ENCODE measurements at regions not wholly inside any gene's neighbourhood (a gene's known extent, or its start where the extent isn't known, plus 50 kb on each side); places are given as distances from the start of the nearest gene placed in this dataset.
A peak's percentile ranks its signal among the peaks of the same experiment; 100 is the strongest.
"Not testable (repeated sequence)": the region's sequence is repeated elsewhere in the genome, so short reads cannot be mapped to it uniquely, and the experiment has no call there.

DNA sequence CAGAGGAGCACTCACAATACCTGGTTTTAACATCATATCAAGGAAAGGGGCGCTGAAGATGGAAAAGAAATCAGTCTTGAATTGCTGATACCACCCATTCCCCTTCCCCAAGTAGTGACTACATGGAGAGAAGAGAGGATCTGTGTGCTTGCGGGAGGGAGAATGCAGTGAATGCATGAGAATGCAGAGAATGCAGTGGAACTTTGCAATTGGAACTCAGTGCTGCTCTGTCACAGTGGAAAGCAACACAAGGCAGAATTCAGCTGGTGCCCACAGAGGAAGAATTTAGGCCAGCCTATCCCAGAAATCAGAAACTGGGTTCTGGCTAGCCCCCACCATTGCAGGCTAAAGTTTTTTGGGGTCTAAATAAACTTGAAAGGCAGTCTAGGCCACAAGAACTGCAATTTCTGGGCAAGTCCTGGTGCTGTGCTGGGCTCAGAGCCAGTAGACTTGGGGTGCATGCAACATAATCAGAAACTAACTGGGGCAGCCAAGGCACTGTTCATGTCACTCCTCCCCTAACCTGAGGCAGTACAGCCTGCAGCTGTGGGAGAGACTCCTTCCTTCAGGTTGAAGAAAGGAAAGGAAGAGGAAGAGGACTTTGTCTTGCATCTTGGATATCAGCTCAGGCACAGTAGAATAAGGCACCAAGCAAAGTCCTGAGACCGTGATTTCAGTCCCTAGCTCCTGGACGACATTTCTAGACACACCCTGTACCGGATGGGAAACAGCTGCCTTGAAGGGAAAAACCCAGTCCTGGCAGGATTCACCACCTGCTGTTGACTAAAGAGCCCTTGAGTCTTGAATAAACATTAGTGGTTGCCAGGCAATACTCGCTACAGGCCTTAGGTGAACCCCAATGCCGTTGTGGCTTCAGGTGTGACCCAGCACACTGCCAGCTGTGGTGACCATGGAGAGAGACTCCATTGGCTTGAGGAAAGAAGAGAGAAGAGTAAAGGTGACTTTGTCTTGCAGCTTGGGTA lies 329.3 kb downstream of the TBL1XR1 start:
- DNase-seq, result peak; percentile 94

DNA sequence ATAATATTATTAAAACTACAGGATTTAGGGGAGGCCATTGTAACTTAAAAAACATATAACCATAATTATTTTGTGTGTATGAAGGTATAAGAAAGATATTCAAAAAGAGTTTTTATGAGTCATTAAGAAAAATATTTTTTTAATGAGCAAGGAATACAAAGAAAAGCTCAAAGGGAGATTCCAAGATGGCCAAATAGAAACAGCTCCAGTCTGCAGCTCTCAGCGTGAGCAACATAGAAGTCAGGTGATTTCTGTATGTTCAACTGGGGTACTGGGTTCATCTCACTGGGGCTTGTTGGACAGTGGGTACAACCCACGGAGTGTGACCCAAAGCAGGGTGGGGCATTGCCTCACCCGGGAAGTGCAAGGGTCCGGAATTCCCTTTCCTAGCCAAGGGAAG lies 336.1 kb downstream of the TBL1XR1 start:
- no peak for DNase-seq

DNA sequence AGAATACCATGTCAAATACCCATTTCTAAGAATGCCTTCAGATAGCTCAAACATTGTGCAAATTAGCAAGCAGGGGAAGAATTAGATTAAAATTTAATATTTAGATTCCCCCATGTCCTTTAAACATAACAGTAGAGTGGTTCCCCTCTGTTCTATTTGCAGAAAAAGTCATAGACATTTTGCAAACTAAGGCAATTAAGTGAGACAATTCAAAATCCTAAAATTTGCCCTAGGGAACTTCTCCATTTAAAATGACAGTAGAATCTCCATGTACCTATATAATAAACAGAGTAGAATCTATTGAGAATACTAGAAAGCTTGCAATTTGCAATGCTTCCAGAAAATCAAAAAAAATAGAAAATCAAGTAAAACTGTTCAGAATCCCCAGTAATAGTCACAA lies 340.6 kb downstream of the TBL1XR1 start:
- no peak for DNase-seq

- no peak for DNase-seq
Observed at GRCh38 chr3:176855901-176856486, 341.3 kb downstream of the TBL1XR1 start.

GRCh38 chr3:176855213-176855612 lies 342.1 kb downstream of the TBL1XR1 start:
- no peak for DNase-seq

GRCh38 chr3:176850498-176850897 lies 346.8 kb downstream of the TBL1XR1 start:
- DNase-seq, result no peak

DNA sequence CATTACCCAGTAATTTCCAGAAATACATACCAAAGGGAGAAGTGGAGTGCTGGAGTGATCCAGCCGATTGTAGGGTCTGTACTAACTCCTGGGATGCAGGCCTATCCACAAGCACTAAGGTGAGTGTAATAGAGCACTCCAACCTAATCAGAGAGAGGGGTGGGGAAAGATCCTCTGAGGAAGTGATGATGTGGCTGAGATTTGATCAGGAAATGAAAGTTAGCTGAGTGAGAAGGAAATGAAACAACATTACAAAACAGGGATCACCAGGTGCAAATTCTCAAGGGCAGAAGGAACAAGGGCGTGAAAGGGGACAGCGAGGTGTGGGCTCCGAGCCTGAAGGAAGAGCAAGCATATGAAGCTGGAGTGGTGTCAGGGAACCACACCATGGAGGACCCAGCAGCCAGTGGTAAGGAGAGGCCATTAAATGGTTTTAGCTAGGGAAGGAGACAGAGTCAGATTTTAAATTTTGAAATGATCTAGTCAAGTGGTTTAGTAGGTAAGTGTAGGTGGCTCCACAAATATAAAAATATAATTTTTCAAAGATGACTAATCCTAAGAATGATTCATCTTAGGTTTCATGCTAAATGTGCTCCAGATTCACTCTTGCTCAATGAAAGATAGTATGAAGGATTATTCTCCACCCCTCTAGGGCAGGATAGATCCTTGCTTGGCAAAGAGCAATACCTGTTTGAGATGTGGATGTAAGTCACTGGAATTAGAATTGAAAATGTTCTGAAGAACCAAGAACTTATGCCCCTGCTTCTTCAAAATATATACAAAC lies 348.7 kb downstream of the TBL1XR1 start:
- DNase-seq, result no peak

GRCh38 chr3:176842914-176843313 lies 354.4 kb downstream of the TBL1XR1 start:
- no peak for DNase-seq

GRCh38 chr3:176840641-176841286 lies 356.5 kb downstream of the TBL1XR1 start:
- no peak for DNase-seq

DNA sequence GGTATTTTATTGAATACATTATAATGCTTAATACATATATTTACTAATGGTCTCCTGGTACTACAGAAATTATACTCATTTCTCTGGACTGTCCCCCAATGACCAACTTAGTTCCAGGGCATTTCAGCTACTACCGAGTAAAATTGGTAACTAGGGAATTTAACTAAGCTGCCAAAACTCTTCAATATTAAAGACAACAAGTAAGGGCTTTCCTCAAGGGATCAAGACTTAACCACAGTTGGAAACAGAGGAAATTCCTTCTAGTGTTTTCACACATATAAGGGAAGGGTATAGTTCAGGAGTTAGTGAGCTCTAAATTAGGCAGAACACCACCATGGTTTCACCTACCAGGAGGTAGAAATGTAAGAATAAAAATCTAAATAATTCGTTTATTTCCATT lies 357.4 kb downstream of the TBL1XR1 start:
- DNase-seq, result no peak

GRCh38 chr3:176839466-176839865 lies 357.8 kb downstream of the TBL1XR1 start:
- no peak for DNase-seq

GRCh38 chr3:176827244-176827643 lies 370.0 kb downstream of the TBL1XR1 start:
- DNase-seq, result not testable (repeated sequence)

DNA sequence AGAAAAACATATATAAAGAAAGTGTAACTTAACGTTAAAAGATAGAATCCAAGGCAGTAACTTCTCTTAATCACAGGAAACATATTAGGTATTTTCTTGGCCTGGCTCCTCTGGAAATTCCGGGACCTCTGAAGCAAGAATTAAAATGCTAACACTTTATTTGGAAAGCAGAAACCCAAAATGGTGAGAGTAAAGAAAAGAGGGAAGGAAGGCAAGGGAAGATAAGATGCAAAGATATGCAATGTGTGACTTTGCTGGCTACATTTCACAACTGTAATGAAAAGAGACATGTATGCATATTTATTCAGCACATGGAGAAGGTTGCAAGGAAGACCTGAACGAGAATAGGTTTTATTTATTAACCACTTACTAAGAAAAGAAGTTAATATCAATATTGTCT lies 372.5 kb downstream of the TBL1XR1 start:
- DNase-seq, result no peak

DNA sequence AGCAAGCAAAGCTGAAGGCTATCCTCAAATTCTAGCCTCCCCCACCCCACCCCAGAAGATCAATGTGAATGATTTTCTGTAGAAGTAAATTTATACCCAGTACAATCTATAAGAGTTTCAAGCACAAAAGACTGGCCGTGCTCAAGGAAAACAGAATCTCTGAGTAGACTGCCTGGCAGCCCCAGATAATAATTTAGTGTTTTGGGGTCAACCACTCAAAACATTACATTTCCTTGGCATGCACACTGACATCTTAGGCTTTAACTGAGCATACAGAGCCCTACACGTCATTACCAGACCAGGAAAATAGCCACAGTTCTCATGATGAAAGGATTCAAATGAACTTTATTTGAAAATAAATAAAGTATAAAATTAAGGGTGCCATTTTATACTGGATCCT lies 376.5 kb downstream of the TBL1XR1 start:
- DNase-seq, result no peak

- no peak for DNase-seq
Observed at GRCh38 chr3:176816937-176817336, 380.3 kb downstream of the TBL1XR1 start.

GRCh38 chr3:176814285-176814684 lies 383.0 kb downstream of the TBL1XR1 start:
- no peak for DNase-seq

DNA sequence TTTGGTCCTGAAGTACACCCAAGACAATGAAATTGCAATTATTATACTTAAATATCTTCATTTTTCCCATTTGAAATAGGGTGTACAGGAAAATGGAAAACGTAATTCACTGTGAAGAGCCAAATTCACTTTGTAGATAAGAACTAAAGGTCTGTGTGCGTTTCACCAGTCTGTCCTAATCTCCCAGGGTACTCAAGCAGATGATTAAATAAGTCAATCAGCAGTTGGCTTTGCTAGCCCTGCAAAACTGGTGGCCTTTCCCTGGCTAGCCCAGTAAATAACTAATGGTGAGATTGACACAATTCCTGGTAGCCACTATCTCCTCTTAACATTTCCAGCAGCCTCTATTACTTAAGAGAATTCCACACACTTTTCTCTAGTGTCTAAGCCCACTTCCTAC lies 389.3 kb downstream of the TBL1XR1 start:
- no peak for DNase-seq

- DNase-seq, result no peak
Observed at GRCh38 chr3:176799675-176800074, 397.6 kb downstream of the TBL1XR1 start.

DNA sequence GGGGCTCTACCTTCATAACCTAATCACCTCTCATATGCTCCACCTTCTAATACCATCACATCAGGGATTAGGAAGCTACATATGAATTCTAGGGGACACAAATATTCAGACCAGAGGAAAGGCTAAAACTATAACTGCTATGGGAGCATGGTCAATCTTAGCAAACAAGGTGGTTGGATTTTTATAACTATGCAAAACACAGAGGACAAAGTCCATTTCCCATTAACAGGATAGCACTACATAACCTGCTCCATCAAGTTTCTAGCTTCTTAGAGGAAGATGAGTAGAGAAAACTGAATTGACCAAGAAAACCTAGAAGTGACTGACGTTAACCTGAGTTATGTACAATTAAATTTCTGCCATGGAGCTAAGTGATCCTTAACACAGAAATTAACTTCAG lies 398.6 kb downstream of the TBL1XR1 start:
- DNase-seq, result no peak

GRCh38 chr3:176796371-176796770 lies 400.9 kb downstream of the TBL1XR1 start:
- no peak for DNase-seq

- no peak for DNase-seq
Observed at GRCh38 chr3:176795891-176796290, 401.4 kb downstream of the TBL1XR1 start.

- no peak for DNase-seq
Observed at GRCh38 chr3:176794406-176794805, 402.9 kb downstream of the TBL1XR1 start.

GRCh38 chr3:176789947-176790346 lies 407.3 kb downstream of the TBL1XR1 start:
- DNase-seq, result no peak
